ENCODE measurements at regions not wholly inside any gene's neighbourhood (a gene's known extent, or its start where the extent isn't known, plus 50 kb on each side); places are given as distances from the start of the nearest gene placed in this dataset.

DNA sequence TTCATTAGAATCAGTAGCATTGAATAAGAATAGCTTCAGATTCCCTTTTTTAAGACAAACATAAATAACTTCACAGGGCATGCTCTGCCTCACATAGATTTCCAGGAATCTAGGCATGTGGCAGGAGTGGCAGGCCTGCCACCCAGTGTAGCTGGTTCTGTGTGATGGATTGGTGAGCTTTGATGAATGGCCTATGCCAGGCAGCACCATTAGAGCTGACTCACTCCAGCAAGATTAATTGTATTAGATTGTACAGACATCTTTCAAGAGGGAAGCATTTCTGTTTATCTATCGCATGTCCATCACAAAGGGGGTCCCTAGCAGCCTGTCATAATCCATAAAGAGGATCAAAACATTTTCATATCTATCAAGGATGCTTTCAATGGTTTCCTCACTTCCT, 71.9 kb downstream of the NAA11 start:
- intact Hi-C loops (cut with DNase I), result no loop called here
- TF ChIP-seq, protein P1, sequence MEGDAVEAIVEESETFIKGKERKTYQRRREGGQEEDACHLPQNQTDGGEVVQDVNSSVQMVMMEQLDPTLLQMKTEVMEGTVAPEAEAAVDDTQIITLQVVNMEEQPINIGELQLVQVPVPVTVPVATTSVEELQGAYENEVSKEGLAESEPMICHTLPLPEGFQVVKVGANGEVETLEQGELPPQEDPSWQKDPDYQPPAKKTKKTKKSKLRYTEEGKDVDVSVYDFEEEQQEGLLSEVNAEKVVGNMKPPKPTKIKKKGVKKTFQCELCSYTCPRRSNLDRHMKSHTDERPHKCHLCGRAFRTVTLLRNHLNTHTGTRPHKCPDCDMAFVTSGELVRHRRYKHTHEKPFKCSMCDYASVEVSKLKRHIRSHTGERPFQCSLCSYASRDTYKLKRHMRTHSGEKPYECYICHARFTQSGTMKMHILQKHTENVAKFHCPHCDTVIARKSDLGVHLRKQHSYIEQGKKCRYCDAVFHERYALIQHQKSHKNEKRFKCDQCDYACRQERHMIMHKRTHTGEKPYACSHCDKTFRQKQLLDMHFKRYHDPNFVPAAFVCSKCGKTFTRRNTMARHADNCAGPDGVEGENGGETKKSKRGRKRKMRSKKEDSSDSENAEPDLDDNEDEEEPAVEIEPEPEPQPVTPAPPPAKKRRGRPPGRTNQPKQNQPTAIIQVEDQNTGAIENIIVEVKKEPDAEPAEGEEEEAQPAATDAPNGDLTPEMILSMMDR (IDR thresholded peaks at IDR 0.05), result no peak
- no peaks in the 10 kb centered on the region for H3K27me3 ChIP-seq
- no peak for DNase-seq (ENCODE audit: low spot score in 2 of 2)
- H3K27ac ChIP-seq, result no peak overlapping the region
- no peaks in the 10 kb centered on the region for H3K9me3 ChIP-seq
- no peaks in the 10 kb centered on the region for H3K4me1 ChIP-seq
- H3K4me3 ChIP-seq, result no peak overlapping the region
- no peaks in the 10 kb centered on the region for H3K36me3 ChIP-seq

DNA sequence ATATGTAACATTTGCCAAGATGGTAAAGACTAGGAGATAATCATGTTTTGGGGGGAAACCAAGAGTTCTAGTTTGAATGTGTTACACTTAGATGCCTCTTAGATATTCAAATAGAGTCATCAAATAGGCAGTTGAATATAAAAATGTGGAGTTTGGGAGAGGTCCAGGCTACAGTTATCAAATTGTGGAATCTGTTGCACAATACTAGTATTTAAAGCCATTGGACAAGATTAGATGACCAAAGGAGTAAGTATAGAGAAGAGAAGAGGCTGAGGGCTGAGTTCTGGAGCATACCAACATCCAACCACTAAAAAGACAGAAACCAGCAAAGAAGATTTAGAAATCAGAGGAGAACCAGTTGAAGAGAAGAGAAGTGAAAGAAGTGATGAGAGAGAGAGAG, 72.7 kb downstream of the NAA11 start:
- H3K27me3 ChIP-seq, result no peaks in the 10 kb centered on the region
- TF ChIP-seq, protein P1 (IDR thresholded peaks at IDR 0.05), result no peak
- H3K4me3 ChIP-seq, result no peak overlapping the region
- no peaks in the 10 kb centered on the region for H3K36me3 ChIP-seq
- no peaks in the 10 kb centered on the region for H3K4me1 ChIP-seq
- no peaks in the 10 kb centered on the region for H3K9me3 ChIP-seq
- DNase-seq (ENCODE audit: low spot score in 2 of 2), result no peak
- H3K27ac ChIP-seq, result no peak overlapping the region
- intact Hi-C loops (cut with DNase I), result no loop called here

DNA sequence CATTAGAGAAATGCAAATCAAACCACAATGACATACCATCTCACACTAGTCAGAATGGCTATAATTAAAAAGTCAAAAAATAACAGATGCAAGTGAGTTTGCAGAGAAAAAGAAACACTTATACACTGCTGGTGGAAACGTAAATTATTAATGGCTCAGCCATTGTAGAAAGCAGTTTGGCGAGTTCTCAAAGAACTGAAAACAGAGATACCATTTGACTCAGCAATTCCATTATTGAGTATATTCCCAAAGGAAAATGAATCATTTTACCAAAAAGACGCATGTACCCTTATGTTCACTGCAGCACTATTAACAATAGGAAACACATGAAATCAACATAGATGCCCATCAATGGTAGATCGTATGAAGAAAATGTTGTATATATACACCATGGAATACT, 75.0 kb downstream of the NAA11 start:
- TF ChIP-seq, protein P1 (IDR thresholded peaks at IDR 0.05), result no peak
- H3K36me3 ChIP-seq, result no peaks in the 10 kb centered on the region
- intact Hi-C loops (cut with DNase I), result no loop called here
- H3K27ac ChIP-seq, result no peak overlapping the region
- H3K4me3 ChIP-seq, result no peak overlapping the region
- H3K9me3 ChIP-seq, result no peaks in the 10 kb centered on the region
- DNase-seq (ENCODE audit: low spot score in 2 of 2), result no peak
- H3K27me3 ChIP-seq, result no peaks in the 10 kb centered on the region
- no peaks in the 10 kb centered on the region for H3K4me1 ChIP-seq

DNA sequence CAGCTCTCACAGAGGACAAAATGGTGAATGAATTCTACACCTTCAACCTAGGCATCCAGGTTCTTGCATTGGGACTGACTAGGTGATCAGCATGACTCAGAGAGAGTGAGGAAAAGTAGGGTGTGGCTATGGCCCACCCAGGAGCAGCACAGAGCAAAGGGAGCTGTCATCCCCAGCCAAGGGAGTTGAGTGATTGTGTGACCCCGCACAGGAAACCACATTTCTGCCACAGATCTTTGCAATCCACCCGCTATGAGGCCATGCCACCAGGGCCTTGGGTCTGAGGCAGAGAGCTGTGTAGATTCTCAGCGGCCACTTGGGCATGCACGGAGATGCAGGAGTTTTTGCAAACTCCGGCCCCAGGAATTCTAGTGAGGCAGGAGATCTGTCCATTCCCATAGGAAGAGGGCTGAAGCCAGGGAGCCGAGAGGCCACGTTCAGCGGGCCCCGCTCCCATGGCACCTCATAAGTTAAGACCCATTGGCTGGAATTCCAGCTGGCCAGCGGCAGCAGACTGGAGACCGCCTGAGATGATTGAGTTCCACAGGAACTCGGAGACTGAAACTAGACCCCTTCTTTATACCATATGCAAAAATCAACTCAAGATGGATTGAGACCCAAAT, 75.9 kb downstream of the NAA11 start:
- no peak overlapping the region for H3K4me3 ChIP-seq
- no peaks in the 10 kb centered on the region for H3K9me3 ChIP-seq
- intact Hi-C loops (cut with DNase I), result no loop called here
- TF ChIP-seq, protein P1 (IDR thresholded peaks at IDR 0.05), result no peak
- DNase-seq (ENCODE audit: low spot score in 2 of 2), result no peak
- no peaks in the 10 kb centered on the region for H3K36me3 ChIP-seq
- no peaks in the 10 kb centered on the region for H3K27me3 ChIP-seq
- no peaks in the 10 kb centered on the region for H3K4me1 ChIP-seq
- no peak overlapping the region for H3K27ac ChIP-seq

DNA sequence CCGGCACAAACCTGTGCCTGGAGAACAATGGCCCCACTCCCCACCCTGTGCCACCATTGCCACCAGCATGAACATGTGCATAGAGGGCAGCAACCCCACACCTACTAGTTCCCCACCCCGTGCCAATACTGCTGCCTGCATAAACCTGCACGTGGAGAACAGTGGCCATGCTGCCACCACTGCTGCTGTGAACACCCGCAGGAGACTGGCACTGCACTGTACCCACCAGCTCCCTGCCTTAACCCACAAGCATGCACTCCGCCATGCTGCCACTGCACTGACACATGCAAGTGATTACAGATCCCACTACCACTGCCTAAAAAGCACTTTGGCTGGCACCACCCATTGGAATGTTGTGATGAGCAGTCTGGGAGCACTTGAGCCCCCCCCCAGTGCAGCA, 77.3 kb downstream of the NAA11 start:
- H3K36me3 ChIP-seq, result no peaks in the 10 kb centered on the region
- H3K9me3 ChIP-seq, result no peaks in the 10 kb centered on the region
- no peak for DNase-seq (ENCODE audit: low spot score in 2 of 2)
- H3K4me3 ChIP-seq, result no peak overlapping the region
- no peaks in the 10 kb centered on the region for H3K27me3 ChIP-seq
- no peaks in the 10 kb centered on the region for H3K4me1 ChIP-seq
- TF ChIP-seq, protein P1 (IDR thresholded peaks at IDR 0.05), result no peak
- no peak overlapping the region for H3K27ac ChIP-seq
- intact Hi-C loops (cut with DNase I), result no loop called here

Measured in ascending aorta (tissue), 2 donors.